NCI-H345 (cell line): ENCODE measurements at regions not wholly inside any gene's neighbourhood (a gene's known extent, or its start where the extent isn't known, plus 50 kb on each side); places are given as distances from the start of the nearest gene placed in this dataset.
"Not testable (repeated sequence)": the region's sequence is repeated elsewhere in the genome, so short reads cannot be mapped to it uniquely, and the experiment has no call there.

Source experiments
- DNase-seq: peaks from one replicate; lab custom pipeline; 2025; lab: John Stamatoyannopoulos, UW

DNA sequence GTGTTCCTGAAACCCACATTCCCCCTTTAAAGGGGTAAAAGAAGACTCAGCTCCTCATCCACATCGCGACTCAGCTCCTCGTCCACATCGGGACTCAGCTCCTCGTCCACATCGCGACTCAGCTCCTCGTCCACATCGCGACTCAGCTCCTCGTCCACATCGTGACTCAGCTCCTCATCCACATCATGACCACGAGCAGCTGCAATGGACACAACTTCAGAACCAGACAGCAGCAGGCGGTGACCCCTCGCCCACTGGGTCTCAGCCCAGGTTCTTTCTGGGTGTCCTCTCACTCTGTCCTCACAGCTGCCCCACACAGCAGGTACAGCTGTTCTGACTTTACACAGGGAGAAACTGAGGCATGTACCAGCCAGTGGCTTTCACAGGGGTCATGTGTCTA lies 163.5 kb upstream of the SALL3 start:
- no peak for DNase-seq

GRCh38 chr18:78816916-78817315 lies 162.7 kb upstream of the SALL3 start:
- DNase-seq: no peak

DNA sequence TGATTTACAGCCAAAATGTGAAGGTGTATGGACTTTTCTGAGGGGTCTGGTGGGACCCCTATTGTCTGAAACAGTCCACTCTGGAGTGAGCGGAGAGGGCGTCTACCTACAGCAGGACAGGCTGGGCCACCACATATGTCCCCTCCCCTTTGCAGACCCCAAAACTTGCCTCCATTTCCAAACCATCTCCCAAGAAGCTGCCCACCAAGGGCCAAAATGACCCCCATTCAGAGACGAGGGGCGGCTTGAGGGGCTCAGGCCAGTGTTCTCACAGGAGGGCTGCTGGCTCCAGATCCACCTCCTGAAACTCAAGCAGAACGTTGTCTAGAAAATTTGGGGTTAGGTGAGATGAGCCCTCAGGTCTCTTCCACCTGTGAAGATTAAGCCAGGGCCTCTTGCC lies 161.1 kb upstream of the SALL3 start:
- no peak for DNase-seq

GRCh38 chr18:78818961-78819360 lies 160.7 kb upstream of the SALL3 start:
- DNase-seq: no peak

- no peak for DNase-seq
These were observed 159.3 kb upstream of the SALL3 start for GRCh38 chr18:78820161-78820834.

- DNase-seq: no peak
These were observed 158.2 kb upstream of the SALL3 start for GRCh38 chr18:78821396-78821795.

- DNase-seq: no peak
These were observed 157.3 kb upstream of the SALL3 start for GRCh38 chr18:78822171-78822948.

DNA sequence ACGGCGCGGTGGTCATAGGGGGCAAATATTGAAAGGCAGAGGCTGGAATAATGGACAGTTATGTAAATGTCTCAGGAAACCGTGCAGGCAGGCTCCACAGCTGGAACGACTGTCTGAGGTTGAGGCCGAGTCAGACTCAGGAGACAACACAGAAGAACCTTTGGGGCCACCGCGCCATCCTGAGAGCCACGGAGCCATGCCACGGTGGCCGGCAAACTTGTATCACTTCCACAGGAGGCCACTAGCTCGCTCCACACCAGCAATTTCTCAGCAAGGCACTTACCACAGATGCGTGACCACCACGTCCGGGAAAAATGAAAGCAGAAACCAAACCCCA lies 156.7 kb upstream of the SALL3 start:
- no peak for DNase-seq

DNA sequence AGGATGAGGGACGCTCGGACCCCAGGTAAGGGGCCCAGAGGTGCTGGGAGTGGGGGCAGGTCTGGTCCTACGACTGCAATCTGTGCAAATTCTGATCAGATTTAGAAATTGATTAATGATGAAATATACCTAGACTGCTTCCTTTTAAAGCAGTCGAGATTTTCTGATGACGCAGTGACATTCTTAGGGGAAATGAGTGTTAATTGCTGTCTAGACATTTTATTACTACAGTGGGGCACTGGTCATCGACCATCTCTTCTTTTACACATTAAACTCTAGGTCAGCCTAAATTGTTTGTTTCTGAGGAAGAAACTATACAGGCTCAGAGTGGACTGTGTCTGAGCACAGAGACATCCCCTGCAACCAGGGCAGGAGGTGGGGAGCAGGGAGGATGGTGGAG lies 154.4 kb upstream of the SALL3 start:
- no peak for DNase-seq

DNA sequence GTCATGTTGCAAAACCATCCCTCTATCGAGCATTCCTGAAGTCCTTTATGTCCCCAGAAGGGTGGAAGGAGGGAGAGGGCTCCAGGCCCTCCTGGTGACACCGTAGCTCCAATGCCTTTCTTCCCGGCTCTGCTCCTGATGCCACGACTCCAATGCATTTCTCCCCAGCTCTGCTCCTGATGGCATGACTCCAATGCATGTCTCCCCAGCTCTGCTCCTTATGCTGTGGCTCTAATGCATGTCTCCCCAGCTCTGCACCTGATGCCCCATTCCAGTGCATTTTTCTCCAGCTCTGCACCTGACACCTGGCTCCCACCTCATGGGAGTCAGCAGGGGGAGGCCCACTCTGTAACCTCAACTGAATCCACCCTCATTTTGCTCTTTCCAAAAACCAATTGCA lies 153.0 kb upstream of the SALL3 start:
- no peak for DNase-seq

DNA sequence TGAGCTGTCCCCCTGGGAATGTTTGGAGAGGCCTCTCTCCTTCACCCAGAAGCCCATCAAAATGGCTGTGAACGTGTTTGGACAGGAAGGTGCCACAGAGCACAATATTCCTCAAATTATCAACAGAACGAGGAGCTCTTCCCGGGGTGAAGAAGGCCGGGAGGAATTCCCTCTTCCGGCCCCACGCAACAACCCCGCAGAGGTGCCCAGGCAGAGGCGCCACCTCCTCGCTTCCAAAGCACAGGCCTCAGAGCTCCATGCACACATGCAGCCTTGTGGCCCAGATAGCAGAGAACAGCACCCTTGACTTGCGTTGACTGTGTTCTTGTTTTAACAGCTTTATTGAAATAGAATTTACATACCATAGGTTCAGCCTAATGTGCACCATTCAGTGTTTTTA lies 152.5 kb upstream of the SALL3 start:
- no peak for DNase-seq

- DNase-seq: no peak
These were observed 151.5 kb upstream of the SALL3 start for GRCh38 chr18:78828131-78828530.

GRCh38 chr18:78829026-78829425 lies 150.6 kb upstream of the SALL3 start:
- not testable (repeated sequence) for DNase-seq

GRCh38 chr18:78830161-78830560 lies 149.5 kb upstream of the SALL3 start:
- no peak for DNase-seq

- DNase-seq: no peak
These were observed 148.8 kb upstream of the SALL3 start for GRCh38 chr18:78830826-78831225.

GRCh38 chr18:78831603-78832002 lies 148.0 kb upstream of the SALL3 start:
- no peak for DNase-seq

DNA sequence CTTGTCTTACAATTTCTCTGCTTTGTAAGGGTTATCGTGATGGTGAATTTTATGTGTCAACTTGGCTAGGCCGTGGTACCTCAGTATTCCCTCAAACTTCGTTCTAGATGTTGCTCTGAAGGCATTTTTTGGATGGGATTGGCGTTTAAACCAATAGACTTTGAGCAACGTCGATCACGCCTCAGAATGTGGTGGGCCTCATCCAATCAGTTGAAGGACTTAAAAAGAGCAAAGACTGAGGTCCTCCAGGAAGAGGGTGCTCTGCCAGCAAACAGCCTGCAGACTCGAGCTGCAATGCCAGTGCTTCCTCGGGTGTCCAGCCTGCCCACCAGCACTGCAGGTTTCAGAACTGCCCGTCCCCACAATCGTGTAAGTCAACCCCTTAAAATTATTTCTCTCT lies 145.8 kb upstream of the SALL3 start:
- DNase-seq: no peak

DNA sequence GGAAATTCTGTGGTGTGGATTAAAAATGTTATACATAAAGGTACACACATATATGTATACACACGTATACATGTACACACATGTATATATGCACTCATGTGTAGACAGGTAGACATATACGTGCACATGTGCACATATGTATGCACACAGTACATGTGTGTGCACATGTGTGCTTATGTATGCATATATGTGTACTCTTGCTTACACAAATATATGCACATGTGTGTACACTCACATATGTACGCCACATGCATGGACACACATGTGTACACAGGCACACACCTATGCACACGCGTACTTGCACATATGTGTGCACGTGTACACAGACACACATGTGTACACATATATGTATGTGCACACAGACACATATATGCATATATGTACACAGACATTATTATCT lies 142.8 kb upstream of the SALL3 start:
- no peak for DNase-seq

DNA sequence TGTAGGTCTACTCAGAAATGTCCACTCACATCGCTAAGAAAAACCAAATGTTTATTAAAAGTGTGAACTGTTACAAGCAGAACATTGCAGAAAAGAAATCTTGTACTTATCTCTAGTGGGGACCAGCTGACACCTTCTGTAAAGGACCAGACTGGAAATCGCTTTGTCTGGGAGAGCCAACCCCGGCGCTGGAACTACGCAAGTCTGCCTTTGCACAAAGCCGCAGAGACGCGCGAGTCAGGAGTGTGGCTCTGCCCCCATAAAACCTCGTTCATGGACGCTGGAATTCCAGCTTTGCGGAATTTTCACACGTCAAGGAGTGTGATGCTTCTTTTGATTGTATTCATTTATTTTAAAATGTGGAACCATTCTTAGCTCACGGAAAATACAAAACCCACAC lies 141.9 kb upstream of the SALL3 start:
- DNase-seq: no peak

DNA sequence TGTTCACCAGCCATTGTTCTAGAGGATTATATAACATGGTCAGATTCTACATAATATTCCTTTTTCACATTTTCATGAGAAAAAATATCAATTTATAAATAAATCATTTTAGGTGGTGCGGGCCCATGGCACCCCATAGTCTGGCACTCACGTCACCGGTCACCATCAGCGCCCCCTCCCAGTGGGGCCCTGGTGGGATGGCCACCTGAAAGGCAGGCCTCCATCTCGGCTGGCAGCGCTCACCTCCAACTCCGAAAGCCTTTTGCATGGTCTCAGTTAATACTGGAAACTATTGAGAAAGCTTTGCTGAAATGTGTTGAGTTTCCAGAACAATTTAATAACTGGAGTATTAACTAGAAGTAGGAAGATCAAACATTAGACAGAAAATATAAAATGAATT lies 141.4 kb upstream of the SALL3 start:
- no peak for DNase-seq

DNA sequence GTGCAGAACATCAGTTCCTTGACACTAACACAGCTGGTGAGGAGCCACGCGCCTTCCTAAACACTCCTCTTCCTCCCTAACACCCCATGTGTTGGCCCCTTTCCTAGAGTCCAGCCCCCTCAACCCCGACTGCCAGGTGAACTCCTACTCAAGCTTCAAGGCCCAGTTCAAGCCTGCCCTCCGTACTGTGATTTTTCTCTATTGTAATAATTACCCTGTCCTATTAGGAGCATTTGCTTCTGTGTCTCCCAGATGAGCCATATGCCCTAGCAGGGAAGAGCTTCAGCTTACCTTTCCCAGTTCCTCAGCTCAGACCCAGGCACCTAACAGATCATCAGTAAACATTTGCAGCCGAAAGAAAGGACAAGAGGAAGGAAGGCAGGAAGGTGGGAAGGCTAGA lies 130.6 kb upstream of the SALL3 start:
- no peak for DNase-seq

DNA sequence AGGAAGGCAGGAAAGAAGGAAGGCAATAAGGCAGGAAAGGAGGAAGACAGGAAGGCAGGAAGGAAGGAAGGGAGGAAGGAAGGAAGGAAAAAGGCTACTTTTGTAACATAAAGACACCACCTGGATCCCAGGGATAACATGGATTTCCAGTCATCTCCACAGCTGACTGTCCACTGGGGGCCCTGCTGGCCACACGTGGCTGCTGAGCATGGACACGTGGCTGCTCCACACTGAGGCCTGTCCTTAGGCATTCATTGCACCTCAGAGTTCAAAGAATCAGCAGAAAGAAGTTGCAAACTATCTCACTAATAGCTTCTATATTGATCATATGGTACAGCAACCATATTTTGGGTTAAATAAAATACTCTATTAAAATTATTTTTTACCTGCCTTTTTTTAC lies 130.2 kb upstream of the SALL3 start:
- DNase-seq: no peak

- no peak for DNase-seq
These were observed 126.3 kb upstream of the SALL3 start for GRCh38 chr18:78853341-78853740.

DNA sequence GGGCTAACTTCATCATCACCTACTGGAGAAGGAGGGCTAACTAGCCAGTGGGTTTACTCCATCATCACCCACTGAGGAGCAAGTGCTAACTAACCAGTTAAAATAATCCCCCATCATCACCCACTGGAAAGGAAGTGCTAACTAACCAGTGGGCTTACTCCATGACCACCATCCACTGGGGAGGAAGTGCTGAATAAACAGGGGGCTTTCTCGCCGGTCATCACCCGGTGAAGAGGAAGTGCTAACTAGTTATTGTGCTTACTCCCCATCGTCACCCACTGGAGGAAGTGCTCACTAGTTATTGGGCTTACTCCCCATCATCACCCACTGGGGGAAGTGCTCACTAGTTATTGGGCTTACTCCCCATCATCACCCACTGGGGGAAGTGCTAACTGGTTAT lies 124.4 kb upstream of the SALL3 start:
- DNase-seq: no peak
